ENCODE measurements at regions not wholly inside any gene's neighbourhood (a gene's known extent, or its start where the extent isn't known, plus 50 kb on each side); places are given as distances from the start of the nearest gene placed in this dataset.

DNA sequence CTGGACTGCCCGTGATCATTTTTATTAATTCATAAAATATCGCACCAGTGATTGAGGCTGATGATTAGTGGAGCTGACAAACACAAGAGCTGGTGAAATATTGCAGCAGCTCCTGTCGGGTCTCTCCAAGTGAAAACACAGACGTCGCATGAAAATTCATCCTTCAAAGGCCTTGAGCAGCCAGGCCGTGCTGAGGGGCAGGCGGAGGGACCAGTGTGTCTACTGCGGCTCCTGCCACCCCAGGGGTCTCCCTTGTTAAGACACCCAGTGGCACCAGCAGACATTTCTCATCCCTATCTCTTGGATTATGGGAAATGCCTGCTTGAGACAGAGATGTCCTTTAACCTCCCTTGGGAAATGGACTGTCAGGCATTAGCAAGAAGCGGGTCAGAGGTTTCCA is 289.4 kb upstream of the TLE3 start:
- Mint-ChIP-seq H3K4me1 (peaks cover 11 to 23% of the 10 kb centered on the region in 2 experiments), H3K27me3 (ENCODE audit: low read depth) (no peaks in the 10 kb centered on the region), H3K4me3 (no peak overlapping the region), H3K27ac (no peak overlapping the region), H3K36me3 (ENCODE audit: insufficient read depth in 1 of 3, low read depth in 3 of 3) (peaks cover 0 to 1% (median 0%) of the 10 kb centered on the region in 3 experiments; a peak in 3 of 7 replicates), H3K9me3 (peaks cover 3 to 6% of the 10 kb centered on the region in 2 experiments; a peak in 4 of 5 replicates)
- Histone ChIP-seq H3T11ph (ENCODE audit: low read length) (no peak overlapping the region), H4K5ac (ENCODE audit: insufficient read length, low read depth, low read length) (no peak overlapping the region), H3K9me3 (ENCODE audit: control insufficient read depth, low read depth, low read length) (no peaks in the 10 kb centered on the region), H3K9ac (ENCODE audit: extremely low read depth, insufficient read length, low read length) (no peak overlapping the region), H2BK20ac (ENCODE audit: low read depth, low read length, poor library complexity, severe bottlenecking) (no peak overlapping the region), H2BK12ac (ENCODE audit: insufficient read length, low read depth, low read length) (no peak overlapping the region), H3K27me3 (ENCODE audit: insufficient read depth, low read length) (no peaks in the 10 kb centered on the region), H2AFZ (ENCODE audit: low read length) (no peak overlapping the region), H3K4me2 (ENCODE audit: insufficient read depth, insufficient read length, low read length) (no peak overlapping the region), H3K18ac (ENCODE audit: insufficient read length, low read depth, low read length) (no peak overlapping the region), H2BK5ac (ENCODE audit: insufficient read length, low read length) (no peak overlapping the region), H4K8ac (replicated peaks; ENCODE audit: insufficient read length, low read depth, low read length) (no peak overlapping the region), H4K91ac (ENCODE audit: insufficient read length, low read depth, low read length) (no peak overlapping the region), H3K56ac (ENCODE audit: insufficient read length, low read depth, low read length) (no peak overlapping the region), H4K20me1 (ENCODE audit: control insufficient read depth, insufficient read depth, insufficient read length) (no peaks in the 10 kb centered on the region), H2BK15ac (ENCODE audit: low read depth, low read length) (no peak overlapping the region), H3K23ac (ENCODE audit: insufficient read length, low read depth, low read length) (no peak overlapping the region), H2BK120ac (ENCODE audit: low read depth, low read length, poor library complexity, severe bottlenecking) (no peak overlapping the region), H3K27ac (ENCODE audit: insufficient read length, low read depth, low read length) (no peak overlapping the region), H2AK5ac (ENCODE audit: insufficient read length, low read length) (no peak overlapping the region), H3K79me1 (ENCODE audit: insufficient read depth, low read depth, low read length, poor library complexity, severe bottlenecking) (no peaks in the 10 kb centered on the region), H3K4ac (ENCODE audit: low read depth, low read length) (no peak overlapping the region), H3K79me2 (ENCODE audit: insufficient read depth, low read length) (no peaks in the 10 kb centered on the region), H3K4me1 (ENCODE audit: insufficient read depth, low read length) (no peaks in the 10 kb centered on the region), H3K23me2 (ENCODE audit: insufficient read length, low read depth, low read length, poor library complexity, severe bottlenecking) (no peaks in the 10 kb centered on the region), H3K14ac (ENCODE audit: insufficient read depth, low read length) (no peak overlapping the region)
- no peak for TF ChIP-seq CTCF (conservative IDR thresholded peaks at IDR 0.05)
- no peak for DNase-seq
- no CpG with 5 or more reads among the region's 9 CpGs for WGBS (ENCODE audit: extremely low coverage, insufficient read length, low lambda C conversion rate)
